Vagina (tissue), 2 donors: ENCODE measurements at regions not wholly inside any gene's neighbourhood (a gene's known extent, or its start where the extent isn't known, plus 50 kb on each side); places are given as distances from the start of the nearest gene placed in this dataset.

Experiments used
- DNase-seq, 2 donors: peaks; one replicate each; pipeline ENCODE4 v3.0.0-alpha.2; 2017; ENCODE audit errors: extremely low spot score in 2 of 2
- H3K27ac ChIP-seq: fragments of 200-600 bp; sonication (generic); one replicate; pipeline ENCODE4 v1.5.1; 2019
- H3K27me3 ChIP-seq: fragments of 200-600 bp; sonication (generic); one replicate; pipeline ENCODE4 v1.5.1; 2019
- H3K36me3 ChIP-seq, 2 donors: fragments of 200-600 bp; sonication (generic); one replicate each; pipeline ENCODE4 v1.5.1; 2017 to 2019
- H3K4me1 ChIP-seq: fragments of 200-600 bp; sonication (generic); one replicate; pipeline ENCODE4 v1.5.1; 2019
- H3K4me3 ChIP-seq, 2 donors: fragments of 200-600 bp; sonication (generic); 1 replicate in 1 of 2; 2 replicates in 1 of 2; pipeline ENCODE4 v1.5.1; 2016 to 2019
- H3K9me3 ChIP-seq: fragments of 200-600 bp; sonication (generic); one replicate; pipeline ENCODE4 v1.5.1; 2019
- POLR2A ChIP-seq, 2 donors: fragments of 450-650 bp; IDR thresholded peaks; one replicate each; pipeline ENCODE4 v1.6.1; 2017; ENCODE audit warnings: antibody characterized with exemption in 2 of 2, mild to moderate bottlenecking in 2 of 2, moderate library complexity in 2 of 2
- POLR2AphosphoS5 ChIP-seq, 2 donors: sonication (generic); formaldehyde crosslinking; IDR thresholded peaks; one replicate each; pipeline ENCODE4 v1.9.0; 2017; ENCODE audit warnings: antibody characterized with exemption in 2 of 2, mild to moderate bottlenecking in 2 of 2, low read depth in 1 of 2; ENCODE audit not compliant: insufficient read depth in 1 of 2
- intact Hi-C: fragments of 100-400 bp; cut with DNase I; formaldehyde crosslinking; loops from one replicate; pipeline ENCODE4 v1.15.1; 2023
- TF ChIP-seq, protein P1 (sequence below), 3 experiments: fragments of 450-650 bp in 2 of 3; fragments of 200-600 bp in 1 of 3; sonication (generic) in 1 of 3; IDR thresholded peaks; one replicate each; pipeline ENCODE4 v1.5.1; 2017 to 2019; ENCODE audit warnings: antibody characterized with exemption in 3 of 3, mild to moderate bottlenecking in 2 of 3, moderate library complexity in 2 of 3

DNA sequence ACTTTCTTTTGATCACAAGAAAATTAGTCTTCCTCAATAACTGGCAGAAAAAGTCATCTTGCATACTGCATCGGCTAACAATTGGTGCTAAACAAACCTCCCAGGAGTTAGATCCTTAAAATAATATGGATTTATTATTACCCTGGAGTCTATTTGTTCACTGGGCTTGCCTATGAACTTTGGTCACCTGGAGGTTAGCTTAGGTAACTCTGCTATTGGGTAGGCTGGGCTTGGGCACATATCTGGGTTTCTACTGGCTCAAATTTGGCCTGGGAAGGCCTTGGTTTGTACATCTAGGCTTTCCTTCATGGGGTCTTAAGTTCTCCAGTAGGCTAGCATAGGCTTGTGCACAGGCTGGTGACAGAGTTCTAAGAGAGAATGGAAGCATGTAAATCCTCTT lies 279.9 kb downstream of the RASEF start:
- no peaks in the 10 kb centered on the region for H3K36me3 ChIP-seq

DNA sequence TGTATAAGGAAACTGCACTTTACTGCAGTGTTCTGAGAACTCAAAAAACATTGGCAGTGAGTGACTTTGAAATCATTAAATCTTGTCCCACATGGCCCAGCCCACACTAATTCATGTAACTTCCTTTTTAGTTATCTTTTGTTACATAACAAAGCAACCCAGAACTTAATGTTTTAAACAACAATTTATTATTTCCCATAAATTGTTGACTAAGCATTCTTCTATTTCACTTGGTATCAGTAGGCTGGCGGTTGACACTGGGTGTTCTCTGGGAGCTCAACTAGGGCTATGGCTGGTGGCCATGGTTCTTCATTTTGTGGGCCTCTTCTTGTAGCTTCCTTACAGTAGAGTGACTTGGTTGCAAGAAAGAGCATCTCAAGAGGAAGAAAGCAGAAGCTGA lies 278.4 kb downstream of the RASEF start:
- no peaks in the 10 kb centered on the region for H3K27me3 ChIP-seq
- no peak for TF ChIP-seq POLR2A (IDR thresholded peaks at IDR 0.05)
- TF ChIP-seq POLR2AphosphoS5 (IDR thresholded peaks at IDR 0.05; ENCODE audit: insufficient read depth in 1 of 2, low read depth in 1 of 2) = no peak
- TF ChIP-seq, protein P1, sequence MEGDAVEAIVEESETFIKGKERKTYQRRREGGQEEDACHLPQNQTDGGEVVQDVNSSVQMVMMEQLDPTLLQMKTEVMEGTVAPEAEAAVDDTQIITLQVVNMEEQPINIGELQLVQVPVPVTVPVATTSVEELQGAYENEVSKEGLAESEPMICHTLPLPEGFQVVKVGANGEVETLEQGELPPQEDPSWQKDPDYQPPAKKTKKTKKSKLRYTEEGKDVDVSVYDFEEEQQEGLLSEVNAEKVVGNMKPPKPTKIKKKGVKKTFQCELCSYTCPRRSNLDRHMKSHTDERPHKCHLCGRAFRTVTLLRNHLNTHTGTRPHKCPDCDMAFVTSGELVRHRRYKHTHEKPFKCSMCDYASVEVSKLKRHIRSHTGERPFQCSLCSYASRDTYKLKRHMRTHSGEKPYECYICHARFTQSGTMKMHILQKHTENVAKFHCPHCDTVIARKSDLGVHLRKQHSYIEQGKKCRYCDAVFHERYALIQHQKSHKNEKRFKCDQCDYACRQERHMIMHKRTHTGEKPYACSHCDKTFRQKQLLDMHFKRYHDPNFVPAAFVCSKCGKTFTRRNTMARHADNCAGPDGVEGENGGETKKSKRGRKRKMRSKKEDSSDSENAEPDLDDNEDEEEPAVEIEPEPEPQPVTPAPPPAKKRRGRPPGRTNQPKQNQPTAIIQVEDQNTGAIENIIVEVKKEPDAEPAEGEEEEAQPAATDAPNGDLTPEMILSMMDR (IDR thresholded peaks at IDR 0.05) = no peak
- no peak for DNase-seq

More for the DNA sequence above, 279.9 kb downstream of the RASEF start:
- Histone ChIP-seq H3K4me3 (no peak overlapping the region), H3K27me3 (no peaks in the 10 kb centered on the region), H3K4me1 (peaks cover 4% of the 10 kb centered on the region), H3K9me3 (no peaks in the 10 kb centered on the region), H3K27ac (no peak overlapping the region)
- TF ChIP-seq POLR2AphosphoS5 (IDR thresholded peaks at IDR 0.05; ENCODE audit: insufficient read depth in 1 of 2, low read depth in 1 of 2) (no peak), POLR2A (IDR thresholded peaks at IDR 0.05) (no peak)
- TF ChIP-seq, protein P1 (IDR thresholded peaks at IDR 0.05) = no peak
- no peak for DNase-seq
- intact Hi-C loops = no loop called here

DNA sequence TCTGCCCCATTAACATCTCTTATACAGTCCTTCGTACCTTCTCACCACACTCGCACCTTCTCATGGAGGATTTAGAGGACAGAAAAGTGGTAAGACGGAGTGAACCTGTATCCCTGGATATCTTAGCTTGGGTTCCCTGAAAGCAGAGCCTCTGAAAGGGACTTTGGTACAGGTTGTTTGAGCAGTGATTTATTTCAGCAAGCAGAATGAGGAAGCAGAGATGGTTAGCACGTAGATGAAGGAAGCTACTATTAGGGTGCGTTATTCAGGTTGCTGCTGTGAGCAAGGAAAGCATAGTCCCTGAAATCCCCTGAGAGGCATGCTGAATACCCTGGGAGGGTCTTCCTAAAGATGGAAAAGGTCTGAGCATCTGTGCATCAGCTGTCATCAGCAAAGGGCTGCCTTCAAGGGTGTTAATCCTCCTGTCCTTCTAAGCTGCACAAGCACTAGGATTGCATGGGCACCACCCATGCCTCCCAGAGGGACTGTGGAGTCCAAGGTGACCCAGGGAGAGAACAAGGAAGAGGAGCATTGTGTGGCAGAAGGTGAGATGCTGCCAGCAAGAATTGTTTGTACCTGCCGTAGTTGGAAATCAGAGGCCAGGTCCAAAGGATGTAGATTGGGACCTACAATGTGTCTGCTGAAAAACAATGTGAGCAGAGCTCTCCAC lies 273.7 kb downstream of the RASEF start:
- intact Hi-C loops = no loop called here
- H3K4me1 ChIP-seq = no peaks in the 10 kb centered on the region
- no peaks in the 10 kb centered on the region for H3K9me3 ChIP-seq
- TF ChIP-seq POLR2A (IDR thresholded peaks at IDR 0.05) = no peak
- H3K36me3 ChIP-seq = no peaks in the 10 kb centered on the region
- no peak for DNase-seq
- H3K4me3 ChIP-seq = no peak overlapping the region
- no peaks in the 10 kb centered on the region for H3K27me3 ChIP-seq
- H3K27ac ChIP-seq = no peak overlapping the region

More for the DNA sequence above, 278.4 kb downstream of the RASEF start:
- no peak overlapping the region for H3K4me3 ChIP-seq
- H3K27ac ChIP-seq = no peak overlapping the region
- no peaks in the 10 kb centered on the region for H3K36me3 ChIP-seq
- no peaks in the 10 kb centered on the region for H3K9me3 ChIP-seq
- H3K4me1 ChIP-seq = peaks cover 4% of the 10 kb centered on the region
- intact Hi-C loops = no loop called here

DNA sequence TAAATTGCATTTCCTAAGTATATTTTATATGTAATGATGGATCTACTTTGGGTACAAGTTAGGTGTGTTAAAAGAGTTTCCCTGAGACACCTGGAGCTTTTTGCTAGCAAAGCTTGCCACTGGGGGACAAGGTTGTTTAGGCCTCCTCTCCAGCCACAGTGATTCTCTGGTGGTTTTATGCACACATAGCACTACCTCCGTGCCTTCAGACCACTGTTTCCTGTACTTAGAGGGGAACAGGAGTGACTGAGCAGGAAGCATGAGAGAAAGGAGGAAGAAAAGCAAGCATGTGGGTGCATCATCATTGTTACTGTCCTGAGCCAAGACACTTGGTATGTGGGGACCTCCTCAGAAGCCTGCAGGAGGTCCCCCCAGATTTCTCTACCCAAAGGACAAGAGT lies 272.1 kb downstream of the RASEF start:
- Histone ChIP-seq H3K4me1 (no peaks in the 10 kb centered on the region), H3K4me3 (no peak overlapping the region), H3K27ac (no peak overlapping the region), H3K9me3 (no peaks in the 10 kb centered on the region), H3K36me3 (no peaks in the 10 kb centered on the region), H3K27me3 (no peaks in the 10 kb centered on the region)
- no peak for DNase-seq
- TF ChIP-seq, protein P1 (IDR thresholded peaks at IDR 0.05) = no peak
- intact Hi-C loops = no loop called here

DNA sequence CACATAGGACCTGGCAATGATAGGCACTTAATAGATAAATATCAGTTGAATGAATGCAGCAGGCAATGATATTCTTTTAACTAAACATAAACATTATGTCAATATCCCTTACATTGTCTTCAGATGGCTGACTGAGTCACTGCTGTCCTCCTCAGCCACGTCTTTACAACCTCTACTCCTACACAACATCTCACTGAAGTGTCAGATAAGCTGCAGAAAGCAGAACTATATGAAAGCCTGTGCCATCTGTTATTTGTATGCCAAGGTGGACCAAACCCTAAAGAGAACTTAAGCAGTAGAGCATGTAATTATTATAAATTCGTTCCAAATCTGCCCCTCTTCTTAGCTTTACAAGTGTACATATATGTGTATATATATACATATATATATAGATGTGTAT lies 271.2 kb downstream of the RASEF start:
- no peak for DNase-seq
- Histone ChIP-seq H3K27ac (no peak overlapping the region), H3K9me3 (no peaks in the 10 kb centered on the region), H3K36me3 (no peaks in the 10 kb centered on the region), H3K4me1 (no peaks in the 10 kb centered on the region), H3K4me3 (no peak overlapping the region), H3K27me3 (no peaks in the 10 kb centered on the region)
- TF ChIP-seq, protein P1 (IDR thresholded peaks at IDR 0.05) = no peak
- TF ChIP-seq POLR2AphosphoS5 (IDR thresholded peaks at IDR 0.05; ENCODE audit: insufficient read depth in 1 of 2, low read depth in 1 of 2) (no peak), POLR2A (IDR thresholded peaks at IDR 0.05) (no peak)
- intact Hi-C loops = no loop called here
